HFFc6 (cell line): ENCODE measurements at regions not wholly inside any gene's neighbourhood (a gene's known extent, or its start where the extent isn't known, plus 50 kb on each side); places are given as distances from the start of the nearest gene placed in this dataset.

Experiments
- DNase-seq: peaks from one replicate; pipeline ENCODE4 v3.0.0-alpha.2; 2018
- H3K27ac Mint-ChIP-seq: 2 replicates; pipeline ENCODE4 v1.8.0; 2020; ENCODE audit warnings: mild to moderate bottlenecking, mixed read lengths
- H3K27me3 Mint-ChIP-seq: 2 replicates; pipeline ENCODE4 v1.8.0; 2021; ENCODE audit warnings: mild to moderate bottlenecking, moderate library complexity, mixed read lengths; ENCODE audit not compliant: insufficient read depth
- H3K36me3 Mint-ChIP-seq: 2 replicates; pipeline ENCODE4 v1.8.0; 2021; ENCODE audit warnings: low read depth, mixed read lengths
- H3K4me1 Mint-ChIP-seq: 2 replicates; pipeline ENCODE4 v1.8.0; 2020; ENCODE audit warnings: low read depth, mixed read lengths
- H3K4me3 Mint-ChIP-seq: 2 replicates; pipeline ENCODE4 v1.8.0; 2020; ENCODE audit warnings: mild to moderate bottlenecking, moderate library complexity, mixed read lengths
- H3K9me3 Mint-ChIP-seq: 2 replicates; pipeline ENCODE4 v1.8.0; 2020; ENCODE audit warnings: mild to moderate bottlenecking, mixed read lengths
- CTCF ChIP-seq: fragments of 200-600 bp; sonication (generic); IDR thresholded peaks from 2 replicates; pipeline ENCODE4 v1.5.0; 2021; ENCODE audit warnings: antibody characterized with exemption, mild to moderate bottlenecking

- H3K27me3 Mint-ChIP-seq = peaks cover 26% of the 10 kb centered on the region
- peaks cover 7% of the 10 kb centered on the region for H3K9me3 Mint-ChIP-seq
- no peaks in the 10 kb centered on the region for H3K4me1 Mint-ChIP-seq
- 0 out of 2 replicates have a peak, but pooled peaks cover 2% of the 10 kb centered on the region for H3K36me3 Mint-ChIP-seq
- H3K4me3 Mint-ChIP-seq = no peak overlapping the region
- H3K27ac Mint-ChIP-seq = no peak overlapping the region
- no peak for TF ChIP-seq CTCF
- DNase-seq = no peak
These were observed 141.4 kb downstream of the SYF2 start for GRCh38 chr1:25090707-25091422.

DNA sequence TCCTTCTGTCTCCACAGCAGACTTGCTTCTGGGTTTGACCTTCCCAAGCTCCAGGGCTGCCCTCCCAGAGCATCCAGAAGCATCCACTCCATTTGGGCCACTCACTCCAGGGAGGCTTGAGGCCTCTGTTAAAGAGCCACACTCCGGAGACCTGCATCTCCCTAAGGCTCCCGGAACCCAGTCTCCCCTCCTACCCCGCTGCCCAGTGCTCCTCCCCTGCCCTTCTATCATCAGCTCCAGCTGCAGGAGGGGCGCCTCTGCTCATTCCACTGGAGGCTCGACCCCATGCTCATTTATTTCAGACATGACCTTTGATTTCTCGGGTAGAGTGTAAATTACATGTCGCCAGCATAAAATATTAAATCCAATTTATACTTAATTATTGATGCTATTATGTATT, 142.5 kb downstream of the SYF2 start:
- H3K27ac Mint-ChIP-seq = no peak overlapping the region
- no peak for TF ChIP-seq CTCF

DNA sequence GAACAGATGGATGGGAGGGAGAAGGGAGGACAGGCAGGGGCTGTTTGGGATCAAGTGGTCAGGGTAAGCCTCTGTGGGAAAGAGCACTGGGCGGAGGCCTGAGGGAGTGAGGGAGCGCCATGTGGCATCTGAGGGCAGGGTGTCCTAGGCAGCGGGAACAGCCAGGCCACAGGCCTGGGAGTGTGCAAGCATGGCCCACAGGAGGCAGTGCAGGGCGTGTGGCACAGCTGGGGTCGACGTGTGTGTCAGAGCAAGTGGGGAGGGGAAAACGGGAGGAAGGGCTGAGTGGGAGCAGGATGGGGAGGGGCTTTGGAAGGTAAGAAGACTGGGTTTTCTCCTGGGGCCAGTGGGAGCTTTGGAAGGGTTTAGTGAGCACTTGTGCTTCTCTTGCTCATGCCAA, 143.4 kb downstream of the SYF2 start:
- no peak for TF ChIP-seq CTCF
- Mint-ChIP-seq H3K27me3 (peaks cover 25% of the 10 kb centered on the region), H3K27ac (no peak overlapping the region), H3K9me3 (peaks cover under 1% of the 10 kb centered on the region; the same call in 1 of the 2 replicates), H3K4me1 (no peaks in the 10 kb centered on the region), H3K36me3 (no peaks in the 10 kb centered on the region), H3K4me3 (no peak overlapping the region)
- DNase-seq = no peak

More for the DNA sequence above, 142.5 kb downstream of the SYF2 start:
- H3K27me3 Mint-ChIP-seq = peaks cover 30% of the 10 kb centered on the region
- no peak for DNase-seq
- H3K4me3 Mint-ChIP-seq = no peak overlapping the region
- no peaks in the 10 kb centered on the region for H3K4me1 Mint-ChIP-seq
- peaks cover 5% of the 10 kb centered on the region; the same call in 1 of the 2 replicates for H3K9me3 Mint-ChIP-seq
- H3K36me3 Mint-ChIP-seq = no peaks in the 10 kb centered on the region

DNA sequence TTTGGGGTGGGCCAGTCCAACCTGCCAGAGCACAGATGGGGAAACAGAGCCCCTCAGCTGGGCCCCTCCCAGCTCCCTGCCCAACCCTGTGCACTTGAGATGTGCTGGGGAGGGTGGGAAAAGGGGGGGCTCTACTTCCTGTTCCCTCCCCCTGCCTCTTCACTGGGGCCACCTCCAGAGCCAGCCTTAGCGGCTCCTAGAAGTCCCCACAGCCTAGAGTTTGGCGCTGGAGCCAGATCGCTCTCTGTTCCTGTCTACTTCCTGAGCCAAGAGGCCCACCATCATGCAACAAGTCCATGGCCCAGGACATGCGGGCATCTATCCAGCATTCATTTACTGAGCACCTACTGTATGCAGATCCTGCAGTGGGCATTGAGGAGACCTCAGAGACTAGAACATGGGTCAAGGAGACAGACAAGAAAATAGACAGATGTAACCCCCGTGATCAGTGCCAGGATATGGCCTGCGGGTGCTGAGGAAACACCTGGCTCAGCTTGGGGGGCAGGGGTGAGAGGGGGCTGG, 144.1 kb downstream of the SYF2 start:
- peaks cover 20% of the 10 kb centered on the region for H3K27me3 Mint-ChIP-seq
- no peak for DNase-seq
- H3K9me3 Mint-ChIP-seq = no peaks in the 10 kb centered on the region
- no peak overlapping the region for H3K4me3 Mint-ChIP-seq
- no peak overlapping the region for H3K27ac Mint-ChIP-seq
- H3K4me1 Mint-ChIP-seq = no peaks in the 10 kb centered on the region
- no peaks in the 10 kb centered on the region for H3K36me3 Mint-ChIP-seq
- no peak for TF ChIP-seq CTCF

DNA sequence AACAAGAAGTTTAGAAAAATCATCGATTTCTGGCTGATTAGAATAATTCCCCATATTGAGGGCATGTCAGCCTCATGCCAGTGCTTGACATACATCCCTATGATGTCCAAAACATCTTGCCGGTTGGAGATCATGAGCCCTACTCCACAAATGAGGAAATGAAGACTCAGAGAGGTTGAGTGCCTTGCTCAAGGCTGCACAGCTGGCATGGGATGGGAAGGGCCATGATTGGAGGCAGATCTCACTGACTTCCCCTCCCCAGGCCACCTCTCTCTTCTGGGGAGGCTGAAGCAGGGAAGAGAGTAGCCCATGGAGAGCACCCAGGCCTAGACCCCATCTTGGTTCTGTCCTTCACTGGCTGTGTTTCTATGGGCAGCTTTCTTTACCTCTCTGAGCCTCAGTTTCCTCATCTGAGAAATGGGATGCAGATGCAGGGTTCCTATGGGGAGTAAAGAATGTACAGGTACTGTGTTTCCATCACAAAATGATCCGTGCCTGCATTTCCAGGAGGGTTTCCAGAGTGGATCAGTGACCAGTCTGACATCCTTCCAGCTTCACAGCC, 145.7 kb downstream of the SYF2 start:
- no peak for DNase-seq
- peaks cover 24% of the 10 kb centered on the region for H3K27me3 Mint-ChIP-seq
- H3K36me3 Mint-ChIP-seq = no peaks in the 10 kb centered on the region
- H3K27ac Mint-ChIP-seq = no peak overlapping the region
- no peaks in the 10 kb centered on the region for H3K9me3 Mint-ChIP-seq
- H3K4me3 Mint-ChIP-seq = no peak overlapping the region
- TF ChIP-seq CTCF = no peak
- peaks cover 8% of the 10 kb centered on the region for H3K4me1 Mint-ChIP-seq
